SK-MEL-5 (cell line): ENCODE measurements at regions not wholly inside any gene's neighbourhood (a gene's known extent, or its start where the extent isn't known, plus 50 kb on each side); places are given as distances from the start of the nearest gene placed in this dataset.
"Not testable (repeated sequence)": the region's sequence is repeated elsewhere in the genome, so short reads cannot be mapped to it uniquely, and the experiment has no call there.

Experiments used
- DNase-seq: peaks from one replicate; pipeline ENCODE4 v3.0.0-alpha.2; 2016; ENCODE audit warnings: low read depth, low spot score
- in situ Hi-C: cut with HindIII; loops from 2 replicates; pipeline ENCODE4 v1.10.0; 2016; ENCODE audit warnings: low sequenced_read_pairs, high pct_unique_total_duplicates, low pct_unique_long_range_greater_than_20kb

- in situ Hi-C loops = no loop called here
- no peak for DNase-seq
Observed at GRCh38 chr1:113185463-113186104, 112.6 kb downstream of the LRIG2 start.

- no peak for DNase-seq
- in situ Hi-C loops = no loop called here
Observed at GRCh38 chr1:113190078-113190477, 117.1 kb downstream of the LRIG2 start.

- no peak for DNase-seq
- in situ Hi-C loops = no loop called here
Observed at GRCh38 chr1:113190930-113191329, 117.9 kb downstream of the LRIG2 start.

- peak; percentile 14 for DNase-seq
- in situ Hi-C loops = no loop called here
Observed at GRCh38 chr1:113191579-113192076, 118.6 kb downstream of the LRIG2 start.

GRCh38 chr1:113192242-113192641, 119.2 kb downstream of the LRIG2 start:
- in situ Hi-C loops = no loop called here

GRCh38 chr1:113192980-113193379, 120.0 kb downstream of the LRIG2 start:
- in situ Hi-C loops = no loop called here
- no peak for DNase-seq

More at GRCh38 chr1:113192242-113192641, 119.2 kb downstream of the LRIG2 start:
- no peak for DNase-seq

GRCh38 chr1:113194846-113195830, 122.1 kb downstream of the LRIG2 start:
- no peak for DNase-seq
- in situ Hi-C loops = no loop called here

GRCh38 chr1:113197719-113198330, 124.8 kb downstream of the LRIG2 start:
- DNase-seq = no peak
- in situ Hi-C loops = no loop called here

GRCh38 chr1:113198806-113199205, 125.8 kb downstream of the LRIG2 start:
- in situ Hi-C loops = no loop called here

GRCh38 chr1:113199760-113200455, 126.9 kb downstream of the LRIG2 start:
- DNase-seq = no peak
- in situ Hi-C loops = no loop called here

More at GRCh38 chr1:113198806-113199205, 125.8 kb downstream of the LRIG2 start:
- no peak for DNase-seq

- in situ Hi-C loops = no loop called here
- no peak for DNase-seq
Observed at GRCh38 chr1:113201560-113201959, 128.6 kb downstream of the LRIG2 start.

- in situ Hi-C loops = no loop called here
- DNase-seq = no peak
Observed at GRCh38 chr1:113205980-113206766, 133.2 kb downstream of the LRIG2 start.

- in situ Hi-C loops = no loop called here
- no peak for DNase-seq
Observed at GRCh38 chr1:113207019-113207418, 134.0 kb downstream of the LRIG2 start.

- in situ Hi-C loops = no loop called here
Observed at GRCh38 chr1:113207457-113207856, 134.5 kb downstream of the LRIG2 start.

GRCh38 chr1:113208425-113208824, 135.4 kb downstream of the LRIG2 start:
- DNase-seq, in situ Hi-C loops: not testable (repeated sequence)

More at GRCh38 chr1:113207457-113207856, 134.5 kb downstream of the LRIG2 start:
- no peak for DNase-seq

- in situ Hi-C loops = no loop called here
- DNase-seq = no peak
Observed at GRCh38 chr1:113210248-113210647, 137.2 kb downstream of the LRIG2 start.

- in situ Hi-C loops = no loop called here
- DNase-seq = no peak
Observed at GRCh38 chr1:113211467-113211866, 138.5 kb downstream of the LRIG2 start.
